OCI-LY7 (cell line): ENCODE measurements at regions not wholly inside any gene's neighbourhood (a gene's known extent, or its start where the extent isn't known, plus 50 kb on each side); places are given as distances from the start of the nearest gene placed in this dataset.

Source experiments
- EZH2phosphoT487 ChIP-seq: fragments of 200-600 bp; sonication (generic); IDR thresholded peaks from 2 replicates; pipeline ENCODE4 v1.6.1; 2018; ENCODE audit warnings: low read depth, borderline replicate concordance, mild to moderate bottlenecking, mixed run types, antibody characterized with exemption, low read length, moderate library complexity, mixed read lengths
- TF ChIP-seq, protein P1 (sequence below): fragments of 200-600 bp; sonication (generic); conservative IDR thresholded peaks from 2 replicates; pipeline ENCODE4 v1.5.1; 2014; ENCODE audit warnings: mild to moderate bottlenecking, antibody characterized with exemption, low read length, moderate library complexity, mixed read lengths

GRCh38 chr13:76654263-76654662 lies 231.9 kb downstream of the KCTD12 start:
- TF ChIP-seq, protein P1, sequence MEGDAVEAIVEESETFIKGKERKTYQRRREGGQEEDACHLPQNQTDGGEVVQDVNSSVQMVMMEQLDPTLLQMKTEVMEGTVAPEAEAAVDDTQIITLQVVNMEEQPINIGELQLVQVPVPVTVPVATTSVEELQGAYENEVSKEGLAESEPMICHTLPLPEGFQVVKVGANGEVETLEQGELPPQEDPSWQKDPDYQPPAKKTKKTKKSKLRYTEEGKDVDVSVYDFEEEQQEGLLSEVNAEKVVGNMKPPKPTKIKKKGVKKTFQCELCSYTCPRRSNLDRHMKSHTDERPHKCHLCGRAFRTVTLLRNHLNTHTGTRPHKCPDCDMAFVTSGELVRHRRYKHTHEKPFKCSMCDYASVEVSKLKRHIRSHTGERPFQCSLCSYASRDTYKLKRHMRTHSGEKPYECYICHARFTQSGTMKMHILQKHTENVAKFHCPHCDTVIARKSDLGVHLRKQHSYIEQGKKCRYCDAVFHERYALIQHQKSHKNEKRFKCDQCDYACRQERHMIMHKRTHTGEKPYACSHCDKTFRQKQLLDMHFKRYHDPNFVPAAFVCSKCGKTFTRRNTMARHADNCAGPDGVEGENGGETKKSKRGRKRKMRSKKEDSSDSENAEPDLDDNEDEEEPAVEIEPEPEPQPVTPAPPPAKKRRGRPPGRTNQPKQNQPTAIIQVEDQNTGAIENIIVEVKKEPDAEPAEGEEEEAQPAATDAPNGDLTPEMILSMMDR = no peak
- no peak for TF ChIP-seq EZH2phosphoT487
